Endothelial cell of umbilical vein (primary cell): ENCODE measurements at regions not wholly inside any gene's neighbourhood (a gene's known extent, or its start where the extent isn't known, plus 50 kb on each side); places are given as distances from the start of the nearest gene placed in this dataset.

Experiments
- BruUV-seq: library from RNA; stranded (reverse); fragments of 400-500 nt; replicated peaks from 2 replicates; lab custom pipeline; 2021; lab: Mats Ljungman, UMichigan
- CTCF ChIA-PET: fragments of 300-600, 350-600 bp; sonication (Branson Sonifier 250); formaldehyde crosslinking; loops from one replicate; lab custom pipeline; 2021; ENCODE audit warnings: antibody characterized with exemption, inconsistent platforms; lab: Charles Lee
- POLR2A ChIA-PET: fragments of 300-600, 350-600 bp; sonication (Branson Sonifier 250); formaldehyde crosslinking; loops from one replicate; lab custom pipeline; 2021; ENCODE audit warnings: antibody characterized with exemption, inconsistent platforms; lab: Charles Lee
- DNase-seq: peaks from one replicate; pipeline ENCODE4 v3.0.0-alpha.2; 2011; ENCODE audit warnings: low read depth, low spot score
- FAIRE-seq: peaks from 2 replicates; lab custom pipeline; 2011; peaks lifted over from hg19 to GRCh38; lab: Jason Lieb, UNC
- H2AFZ ChIP-seq: 2 replicates; pipeline ENCODE4 v1.6.0; 2012; ENCODE audit warnings: low read depth, low read length, control low read depth, inconsistent platforms
- H3K27ac ChIP-seq: 2 replicates; pipeline ENCODE4 v1.5.1; 2011; ENCODE audit warnings: low read depth, mild to moderate bottlenecking, control low read depth, low read length, moderate library complexity; ENCODE audit not compliant: insufficient read depth
- H3K27me3 ChIP-seq, 2 experiments: 2 replicates each; pipeline versions ENCODE4 v1.6.0 to v1.6.1; 2011; ENCODE audit warnings: low read length in 2 of 2, mixed read lengths in 1 of 2; ENCODE audit not compliant: control insufficient read depth in 2 of 2, insufficient read depth in 2 of 2
- H3K36me3 ChIP-seq, 2 experiments: 2 replicates in 1 of 2; 3 replicates in 1 of 2; pipeline ENCODE4 v1.5.1; 2011; ENCODE audit warnings: low read length in 2 of 2, mild to moderate bottlenecking in 1 of 2, moderate library complexity in 1 of 2; ENCODE audit not compliant: control insufficient read depth in 2 of 2, insufficient read depth in 2 of 2; ENCODE audit errors: extremely low read depth in 1 of 2
- H3K4me1 ChIP-seq: 3 replicates; pipeline ENCODE4 v1.5.1; 2011; ENCODE audit warnings: mild to moderate bottlenecking, low read length; ENCODE audit not compliant: control insufficient read depth, insufficient read depth; ENCODE audit errors: extremely low read depth
- H3K4me2 ChIP-seq: 2 replicates; pipeline ENCODE4 v1.6.1; 2011; ENCODE audit warnings: low read length, control low read depth, mixed read lengths; ENCODE audit not compliant: insufficient read depth
- H3K4me3 ChIP-seq, 3 experiments: fragments of 200-600 bp in 1 of 3; sonication (generic), shearing (Covaris generic) in 1 of 3; replicated peaks in 1 of 3; 2 replicates each; pipeline ENCODE4 v1.5.1; 2011 to 2016; ENCODE audit warnings: control low read depth in 3 of 3, low read length in 3 of 3, mild to moderate bottlenecking in 2 of 3, inconsistent platforms in 1 of 3, low read depth in 1 of 3, moderate library complexity in 1 of 3; ENCODE audit not compliant: insufficient read depth in 1 of 3
- H3K79me2 ChIP-seq: 2 replicates; pipeline ENCODE4 v1.6.0; 2012; ENCODE audit warnings: low read length, inconsistent platforms; ENCODE audit not compliant: control insufficient read depth, insufficient read depth
- H3K9ac ChIP-seq: replicated peaks from 2 replicates; pipeline ENCODE3; 2011; ENCODE audit warnings: low read length, control low read depth; ENCODE audit not compliant: insufficient read depth; ENCODE audit errors: extremely low read depth
- H3K9me1 ChIP-seq: replicated peaks from 3 replicates; pipeline ENCODE4 v1.6.0; 2011; ENCODE audit warnings: mild to moderate bottlenecking, low read length; ENCODE audit not compliant: control insufficient read depth, insufficient read depth; ENCODE audit errors: extremely low read depth
- H3K9me3 ChIP-seq: replicated peaks from 2 replicates; pipeline ENCODE4 v1.5.1; 2012; ENCODE audit warnings: low read length, inconsistent platforms; ENCODE audit not compliant: control insufficient read depth, insufficient read depth
- H4K20me1 ChIP-seq: replicated peaks from 2 replicates; pipeline ENCODE3; 2011; ENCODE audit warnings: mild to moderate bottlenecking, low read length; ENCODE audit not compliant: control insufficient read depth, insufficient read depth; ENCODE audit errors: extremely low read depth
- CTCF ChIP-seq, 2 donors: IDR thresholded peaks; 1 replicate in 1 of 2; 2 replicates in 1 of 2; pipeline ENCODE4 v1.5.1; 2011; ENCODE audit warnings: low read length in 2 of 2, mild to moderate bottlenecking in 2 of 2, moderate library complexity in 2 of 2, control low read depth in 1 of 2, inconsistent platforms in 1 of 2, low read depth in 1 of 2; ENCODE audit not compliant: insufficient read depth in 1 of 2; ENCODE audit errors: extremely low read depth in 1 of 2
- FOS ChIP-seq: IDR thresholded peaks from 2 replicates; pipeline ENCODE4 v1.6.1; 2011; ENCODE audit warnings: mild to moderate bottlenecking, low read length, moderate library complexity, borderline replicate concordance; ENCODE audit not compliant: insufficient read depth
- GATA2 ChIP-seq: IDR thresholded peaks from 2 replicates; pipeline ENCODE4 v1.7.0; 2011; ENCODE audit warnings: low read depth, mild to moderate bottlenecking, moderate library complexity, mixed read lengths, low read length; ENCODE audit not compliant: insufficient read length, insufficient read depth
- MYC ChIP-seq: IDR thresholded peaks from one replicate; pipeline ENCODE4 v1.6.1; 2011; ENCODE audit warnings: mild to moderate bottlenecking, low read depth, low read length
- POLR2A ChIP-seq: IDR thresholded peaks from 2 replicates; pipeline ENCODE4 v1.6.1; 2012; ENCODE audit warnings: low read depth, mild to moderate bottlenecking, control low read depth, low read length
- POLR2AphosphoS5 ChIP-seq: IDR thresholded peaks from 2 replicates; pipeline ENCODE4 v1.6.1; 2012; ENCODE audit warnings: low read depth, mild to moderate bottlenecking, control low read depth, low read length, moderate library complexity; ENCODE audit not compliant: insufficient read depth
- dilution Hi-C: fragments of 300-500 bp; cut with MboI; formaldehyde crosslinking; loops from one replicate; pipeline ENCODE4 v1.15.0; 2019; ENCODE audit warnings: low sequenced_read_pairs; ENCODE audit not compliant: extremely low pct_ligation_motif_present
- intact Hi-C: fragments of 100-400 bp; cut with micrococcal nuclease; formaldehyde crosslinking; loops from one replicate; pipeline ENCODE4 v1.10.0; 2022

- Histone ChIP-seq H3K36me3 (no peaks in the 10 kb centered on the region), H4K20me1 (no peaks in the 10 kb centered on the region), H2AFZ (no peak overlapping the region), H3K27ac (no peak overlapping the region), H3K4me1 (no peaks in the 10 kb centered on the region), H3K9me3 (no peaks in the 10 kb centered on the region), H3K9ac (no peak overlapping the region), H3K9me1 (no peaks in the 10 kb centered on the region), H3K4me3 (no peak overlapping the region), H3K4me2 (no peak overlapping the region), H3K27me3 (no peaks in the 10 kb centered on the region), H3K79me2 (no peaks in the 10 kb centered on the region)
- intact Hi-C loops (loop anchor here (1.0 to 5.0 kb wide), 4 partner anchors 235 to 1530 kb away; no protein-coding TSS in a partner anchor), dilution Hi-C loops (no loop called here)
- POLR2A ChIA-PET, result no interaction called here
- no TSS peak for BruUV-seq
- FAIRE-seq, result no peak
- DNase-seq, result peak; percentile 43
- CTCF ChIA-PET, result interaction anchor here (1.0 to 2.6 kb wide), 6 partner anchors 66 to 1499 kb away, joined by 3 to 20 read pairs (median 4); no protein-coding TSS in a partner anchor
- no peak for TF ChIP-seq POLR2A
- peak; percentile 40 to 47 for TF ChIP-seq CTCF (IDR thresholded peaks at IDR 0.05; ENCODE audit: extremely low read depth in 1 of 2, insufficient read depth in 1 of 2, low read depth in 1 of 2, low read length in 2 of 2)
- no peak for TF ChIP-seq FOS
- no peak for TF ChIP-seq GATA2
- TF ChIP-seq MYC, result no peak
- TF ChIP-seq POLR2AphosphoS5, result no peak
Measured at GRCh38 chr5:97297063-97297703, 114.1 kb upstream of the RIOK2 start.
